Adrenal gland (tissue), 5 donors: ENCODE measurements at regions not wholly inside any gene's neighbourhood (a gene's known extent, or its start where the extent isn't known, plus 50 kb on each side); places are given as distances from the start of the nearest gene placed in this dataset.

Experiments
- POLR2A ChIP-seq, 2 donors: fragments of 450-650 bp; IDR thresholded peaks; one replicate each; pipeline ENCODE4 v1.6.1; 2017; ENCODE audit warnings: antibody characterized with exemption in 2 of 2, mild to moderate bottlenecking in 2 of 2, moderate library complexity in 1 of 2
- TF ChIP-seq, protein P1 (sequence below), 6 experiments: fragments of 450-650 bp in 4 of 6; fragments of 200-600 bp in 2 of 6; sonication (generic) in 1 of 6; IDR thresholded peaks; 1 replicate in 5 of 6; 2 replicates in 1 of 6; pipeline versions ENCODE4 v1.5.1 to v1.8.0; 2016 to 2021; ENCODE audit warnings: antibody characterized with exemption in 6 of 6, mild to moderate bottlenecking in 2 of 6, moderate library complexity in 1 of 6
- donor health status: DM: no; HTN: no; CAD: no.

- TF ChIP-seq, protein P1, sequence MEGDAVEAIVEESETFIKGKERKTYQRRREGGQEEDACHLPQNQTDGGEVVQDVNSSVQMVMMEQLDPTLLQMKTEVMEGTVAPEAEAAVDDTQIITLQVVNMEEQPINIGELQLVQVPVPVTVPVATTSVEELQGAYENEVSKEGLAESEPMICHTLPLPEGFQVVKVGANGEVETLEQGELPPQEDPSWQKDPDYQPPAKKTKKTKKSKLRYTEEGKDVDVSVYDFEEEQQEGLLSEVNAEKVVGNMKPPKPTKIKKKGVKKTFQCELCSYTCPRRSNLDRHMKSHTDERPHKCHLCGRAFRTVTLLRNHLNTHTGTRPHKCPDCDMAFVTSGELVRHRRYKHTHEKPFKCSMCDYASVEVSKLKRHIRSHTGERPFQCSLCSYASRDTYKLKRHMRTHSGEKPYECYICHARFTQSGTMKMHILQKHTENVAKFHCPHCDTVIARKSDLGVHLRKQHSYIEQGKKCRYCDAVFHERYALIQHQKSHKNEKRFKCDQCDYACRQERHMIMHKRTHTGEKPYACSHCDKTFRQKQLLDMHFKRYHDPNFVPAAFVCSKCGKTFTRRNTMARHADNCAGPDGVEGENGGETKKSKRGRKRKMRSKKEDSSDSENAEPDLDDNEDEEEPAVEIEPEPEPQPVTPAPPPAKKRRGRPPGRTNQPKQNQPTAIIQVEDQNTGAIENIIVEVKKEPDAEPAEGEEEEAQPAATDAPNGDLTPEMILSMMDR (IDR thresholded peaks at IDR 0.05): no peak
- TF ChIP-seq POLR2A (IDR thresholded peaks at IDR 0.05): no peak
Observed at GRCh38 chr2:180472133-180472532, 465.0 kb upstream of the CWC22 start.
